GM23338 (cell line): ENCODE measurements at regions not wholly inside any gene's neighbourhood (a gene's known extent, or its start where the extent isn't known, plus 50 kb on each side); places are given as distances from the start of the nearest gene placed in this dataset.

Experiments
- ATAC-seq: fragments of 200-7000 bp; cut with Tn5 transposase; 3 replicates; pipeline ENCODE4 v1.9.1; 2020
- DNase-seq: peaks from one replicate; pipeline ENCODE4 v3.0.0-alpha.2; 2015; ENCODE audit warnings: low spot score
- H2AFZ ChIP-seq: fragments of 200-600 bp; sonication (generic); 2 replicates; pipeline ENCODE4 v1.8.0; 2016; ENCODE audit warnings: antibody characterized with exemption, mild to moderate bottlenecking, moderate library complexity
- H3F3A ChIP-seq: fragments of 200-600 bp; sonication (generic); replicated peaks from 2 replicates; pipeline ENCODE4 v1.8.0; 2017; ENCODE audit warnings: antibody characterized with exemption, mixed run types, low read depth
- H3K27ac ChIP-seq: fragments of 200-600 bp; sonication (generic); 2 replicates; pipeline ENCODE4 v1.6.1; 2016; ENCODE audit warnings: low read depth
- H3K27me3 ChIP-seq: fragments of 200-600 bp; sonication (generic); 2 replicates; pipeline ENCODE4 v1.8.0; 2016; ENCODE audit warnings: mild to moderate bottlenecking, mixed run types, moderate library complexity; ENCODE audit not compliant: insufficient read depth
- H3K36me3 ChIP-seq: fragments of 200-600 bp; sonication (generic); 2 replicates; pipeline ENCODE4 v1.8.0; 2016; ENCODE audit warnings: mild to moderate bottlenecking; ENCODE audit not compliant: insufficient read depth
- H3K4me1 ChIP-seq: fragments of 200-600 bp; sonication (generic); 2 replicates; pipeline ENCODE4 v1.8.0; 2016; ENCODE audit warnings: mild to moderate bottlenecking, moderate library complexity; ENCODE audit not compliant: insufficient read depth
- H3K4me2 ChIP-seq: fragments of 200-600 bp; sonication (generic); 2 replicates; pipeline ENCODE4 v1.7.1; 2017; ENCODE audit warnings: mixed run types
- H3K4me3 ChIP-seq: fragments of 200-600 bp; sonication (generic); 2 replicates; pipeline ENCODE4 v1.6.1; 2016; ENCODE audit warnings: mixed run types
- H3K79me2 ChIP-seq: fragments of 200-600 bp; sonication (generic); replicated peaks from 2 replicates; pipeline ENCODE4 v1.8.0; 2017; ENCODE audit warnings: mild to moderate bottlenecking; ENCODE audit not compliant: insufficient read depth
- H3K9me2 ChIP-seq: fragments of 200-600 bp; sonication (generic); 2 replicates; pipeline ENCODE4 v1.8.0; 2017; ENCODE audit not compliant: insufficient read depth
- H4K20me1 ChIP-seq: fragments of 200-600 bp; sonication (generic); replicated peaks from 2 replicates; pipeline ENCODE4 v1.8.0; 2017; ENCODE audit warnings: mild to moderate bottlenecking; ENCODE audit not compliant: insufficient read depth
- H3K27ac Mint-ChIP-seq: 2 replicates; pipeline ENCODE4 v1.8.0; 2020; ENCODE audit warnings: inconsistent platforms, mild to moderate bottlenecking, moderate library complexity, mixed read lengths
- H3K27me3 Mint-ChIP-seq: 3 replicates; pipeline ENCODE4 v1.8.0; 2022; ENCODE audit warnings: low read depth, mild to moderate bottlenecking, moderate library complexity, mixed read lengths, inconsistent platforms; ENCODE audit not compliant: insufficient read depth, poor library complexity
- H3K36me3 Mint-ChIP-seq: 3 replicates; pipeline ENCODE4 v1.8.0; 2021; ENCODE audit warnings: low read depth, mild to moderate bottlenecking, inconsistent platforms, moderate library complexity, mixed read lengths
- H3K4me1 Mint-ChIP-seq: 3 replicates; pipeline ENCODE4 v1.8.0; 2020; ENCODE audit warnings: mild to moderate bottlenecking, inconsistent platforms, mixed read lengths
- H3K4me3 Mint-ChIP-seq: 3 replicates; pipeline ENCODE4 v1.8.0; 2021; ENCODE audit warnings: moderate library complexity, mild to moderate bottlenecking, inconsistent platforms, mixed read lengths
- H3K9me3 Mint-ChIP-seq: 3 replicates; pipeline ENCODE4 v1.8.0; 2020; ENCODE audit warnings: moderate library complexity, mild to moderate bottlenecking, inconsistent platforms, mixed read lengths
- CREB1 ChIP-seq: fragments of 250-450 bp; sonication (Bioruptor Pico); IDR thresholded peaks from 2 replicates; pipeline ENCODE4 v1.5.0; 2020; ENCODE audit warnings: low read depth, mild to moderate bottlenecking, moderate library complexity
- NANOG ChIP-seq: IDR thresholded peaks from 2 replicates; pipeline ENCODE4 v1.6.1; 2016; ENCODE audit warnings: antibody characterized with exemption, borderline replicate concordance
- TF ChIP-seq, protein P1 (sequence below), 2 experiments: fragments of 200-600 bp in 1 of 2; sonication (generic) in 1 of 2; conservative IDR thresholded peaks; 2 replicates each; pipeline versions ENCODE4 v1.5.1 to v1.6.1; 2016 to 2017; ENCODE audit warnings: antibody characterized with exemption in 2 of 2, low read depth in 2 of 2, mild to moderate bottlenecking in 2 of 2, moderate library complexity in 1 of 2
- TF ChIP-seq, protein P2 (sequence below): fragments of 250-450 bp; sonication (Bioruptor Pico); IDR thresholded peaks from 2 replicates; pipeline ENCODE4 v1.5.0; 2020; ENCODE audit warnings: mild to moderate bottlenecking, moderate library complexity

DNA sequence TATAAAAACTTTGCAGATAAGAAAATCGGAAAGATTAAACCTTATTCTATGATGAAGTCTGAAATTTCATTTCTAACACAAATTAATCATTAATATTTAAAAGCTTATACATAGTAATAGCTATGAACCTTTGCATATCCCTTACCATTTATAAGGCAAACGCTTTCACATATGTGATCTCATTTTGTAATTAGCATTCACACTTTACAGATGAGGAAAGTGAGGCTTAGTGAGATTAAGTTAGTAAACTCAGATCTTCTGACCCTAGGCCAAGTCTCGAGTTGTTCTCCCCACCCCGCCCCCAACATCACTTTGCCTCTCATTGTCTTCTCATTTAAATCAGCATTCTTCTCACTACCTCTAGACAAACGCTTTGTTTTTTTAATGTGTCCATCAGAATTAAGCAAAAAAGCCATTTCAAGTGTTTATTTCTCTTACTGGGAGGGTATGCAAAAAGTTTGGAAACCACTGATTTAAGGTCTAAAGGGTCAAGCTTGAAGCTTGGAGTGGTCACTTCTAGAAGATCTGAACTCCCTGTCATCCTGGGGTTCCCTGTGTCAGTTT lies 172.9 kb upstream of the BCL6 start:
- Mint-ChIP-seq H3K4me3 (peak overlapping the region; percentile 46; the same call in 2 of the 3 replicates), H3K4me1 (peaks cover 56% of the 10 kb centered on the region), H3K27ac (0 out of 2 replicates have a peak overlapping the region, but pooled peaks have one; percentile 13), H3K27me3 (peaks cover 2% of the 10 kb centered on the region), H3K9me3 (no peaks in the 10 kb centered on the region; the same call in 2 of the 3 replicates), H3K36me3 (no peaks in the 10 kb centered on the region)
- no peak overlapping the region for H3K27ac ChIP-seq
- H3K4me3 ChIP-seq, result peak overlapping the region; percentile 12
- H2AFZ ChIP-seq, result no peak overlapping the region
- TF ChIP-seq CREB1 (CRISPR knock-in tag) (no peak), NANOG (peak; percentile 85)
- TF ChIP-seq, protein P1, sequence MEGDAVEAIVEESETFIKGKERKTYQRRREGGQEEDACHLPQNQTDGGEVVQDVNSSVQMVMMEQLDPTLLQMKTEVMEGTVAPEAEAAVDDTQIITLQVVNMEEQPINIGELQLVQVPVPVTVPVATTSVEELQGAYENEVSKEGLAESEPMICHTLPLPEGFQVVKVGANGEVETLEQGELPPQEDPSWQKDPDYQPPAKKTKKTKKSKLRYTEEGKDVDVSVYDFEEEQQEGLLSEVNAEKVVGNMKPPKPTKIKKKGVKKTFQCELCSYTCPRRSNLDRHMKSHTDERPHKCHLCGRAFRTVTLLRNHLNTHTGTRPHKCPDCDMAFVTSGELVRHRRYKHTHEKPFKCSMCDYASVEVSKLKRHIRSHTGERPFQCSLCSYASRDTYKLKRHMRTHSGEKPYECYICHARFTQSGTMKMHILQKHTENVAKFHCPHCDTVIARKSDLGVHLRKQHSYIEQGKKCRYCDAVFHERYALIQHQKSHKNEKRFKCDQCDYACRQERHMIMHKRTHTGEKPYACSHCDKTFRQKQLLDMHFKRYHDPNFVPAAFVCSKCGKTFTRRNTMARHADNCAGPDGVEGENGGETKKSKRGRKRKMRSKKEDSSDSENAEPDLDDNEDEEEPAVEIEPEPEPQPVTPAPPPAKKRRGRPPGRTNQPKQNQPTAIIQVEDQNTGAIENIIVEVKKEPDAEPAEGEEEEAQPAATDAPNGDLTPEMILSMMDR (conservative IDR thresholded peaks at IDR 0.05; ENCODE audit: low read depth in 2 of 2), result no peak
- TF ChIP-seq, protein P2, sequence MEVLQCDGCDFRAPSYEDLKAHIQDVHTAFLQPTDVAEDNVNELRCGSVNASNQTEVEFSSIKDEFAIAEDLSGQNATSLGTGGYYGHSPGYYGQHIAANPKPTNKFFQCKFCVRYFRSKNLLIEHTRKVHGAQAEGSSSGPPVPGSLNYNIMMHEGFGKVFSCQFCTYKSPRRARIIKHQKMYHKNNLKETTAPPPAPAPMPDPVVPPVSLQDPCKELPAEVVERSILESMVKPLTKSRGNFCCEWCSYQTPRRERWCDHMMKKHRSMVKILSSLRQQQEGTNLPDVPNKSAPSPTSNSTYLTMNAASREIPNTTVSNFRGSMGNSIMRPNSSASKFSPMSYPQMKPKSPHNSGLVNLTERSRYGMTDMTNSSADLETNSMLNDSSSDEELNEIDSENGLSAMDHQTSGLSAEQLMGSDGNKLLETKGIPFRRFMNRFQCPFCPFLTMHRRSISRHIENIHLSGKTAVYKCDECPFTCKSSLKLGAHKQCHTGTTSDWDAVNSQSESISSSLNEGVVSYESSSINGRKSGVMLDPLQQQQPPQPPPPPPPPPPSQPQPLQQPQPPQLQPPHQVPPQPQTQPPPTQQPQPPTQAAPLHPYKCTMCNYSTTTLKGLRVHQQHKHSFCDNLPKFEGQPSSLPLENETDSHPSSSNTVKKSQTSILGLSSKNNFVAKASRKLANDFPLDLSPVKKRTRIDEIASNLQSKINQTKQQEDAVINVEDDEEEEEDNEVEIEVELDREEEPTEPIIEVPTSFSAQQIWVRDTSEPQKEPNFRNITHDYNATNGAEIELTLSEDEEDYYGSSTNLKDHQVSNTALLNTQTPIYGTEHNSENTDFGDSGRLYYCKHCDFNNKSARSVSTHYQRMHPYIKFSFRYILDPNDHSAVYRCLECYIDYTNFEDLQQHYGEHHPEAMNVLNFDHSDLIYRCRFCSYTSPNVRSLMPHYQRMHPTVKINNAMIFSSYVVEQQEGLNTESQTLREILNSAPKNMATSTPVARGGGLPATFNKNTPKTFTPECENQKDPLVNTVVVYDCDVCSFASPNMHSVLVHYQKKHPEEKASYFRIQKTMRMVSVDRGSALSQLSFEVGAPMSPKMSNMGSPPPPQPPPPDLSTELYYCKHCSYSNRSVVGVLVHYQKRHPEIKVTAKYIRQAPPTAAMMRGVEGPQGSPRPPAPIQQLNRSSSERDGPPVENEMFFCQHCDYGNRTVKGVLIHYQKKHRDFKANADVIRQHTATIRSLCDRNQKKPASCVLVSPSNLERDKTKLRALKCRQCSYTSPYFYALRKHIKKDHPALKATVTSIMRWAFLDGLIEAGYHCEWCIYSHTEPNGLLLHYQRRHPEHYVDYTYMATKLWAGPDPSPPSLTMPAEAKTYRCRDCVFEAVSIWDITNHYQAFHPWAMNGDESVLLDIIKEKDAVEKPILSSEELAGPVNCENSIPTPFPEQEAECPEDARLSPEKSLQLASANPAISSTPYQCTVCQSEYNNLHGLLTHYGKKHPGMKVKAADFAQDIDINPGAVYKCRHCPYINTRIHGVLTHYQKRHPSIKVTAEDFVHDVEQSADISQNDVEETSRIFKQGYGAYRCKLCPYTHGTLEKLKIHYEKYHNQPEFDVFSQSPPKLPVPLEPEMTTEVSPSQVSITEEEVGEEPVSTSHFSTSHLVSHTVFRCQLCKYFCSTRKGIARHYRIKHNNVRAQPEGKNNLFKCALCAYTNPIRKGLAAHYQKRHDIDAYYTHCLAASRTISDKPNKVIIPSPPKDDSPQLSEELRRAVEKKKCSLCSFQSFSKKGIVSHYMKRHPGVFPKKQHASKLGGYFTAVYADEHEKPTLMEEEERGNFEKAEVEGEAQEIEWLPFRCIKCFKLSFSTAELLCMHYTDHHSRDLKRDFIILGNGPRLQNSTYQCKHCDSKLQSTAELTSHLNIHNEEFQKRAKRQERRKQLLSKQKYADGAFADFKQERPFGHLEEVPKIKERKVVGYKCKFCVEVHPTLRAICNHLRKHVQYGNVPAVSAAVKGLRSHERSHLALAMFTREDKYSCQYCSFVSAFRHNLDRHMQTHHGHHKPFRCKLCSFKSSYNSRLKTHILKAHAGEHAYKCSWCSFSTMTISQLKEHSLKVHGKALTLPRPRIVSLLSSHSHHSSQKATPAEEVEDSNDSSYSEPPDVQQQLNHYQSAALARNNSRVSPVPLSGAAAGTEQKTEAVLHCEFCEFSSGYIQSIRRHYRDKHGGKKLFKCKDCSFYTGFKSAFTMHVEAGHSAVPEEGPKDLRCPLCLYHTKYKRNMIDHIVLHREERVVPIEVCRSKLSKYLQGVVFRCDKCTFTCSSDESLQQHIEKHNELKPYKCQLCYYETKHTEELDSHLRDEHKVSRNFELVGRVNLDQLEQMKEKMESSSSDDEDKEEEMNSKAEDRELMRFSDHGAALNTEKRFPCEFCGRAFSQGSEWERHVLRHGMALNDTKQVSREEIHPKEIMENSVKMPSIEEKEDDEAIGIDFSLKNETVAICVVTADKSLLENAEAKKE, result no peak
- 0 out of 3 replicates have a peak, but pooled peaks have one; percentile 39 for ATAC-seq
- H3K27me3 ChIP-seq, result no peaks in the 10 kb centered on the region
- H3K4me1 ChIP-seq, result peaks cover 55% of the 10 kb centered on the region
- peak; percentile 22 for DNase-seq
- H3K79me2 ChIP-seq, result no peaks in the 10 kb centered on the region
- H3K4me2 ChIP-seq, result peak overlapping the region; percentile 66
- H4K20me1 ChIP-seq, result no peaks in the 10 kb centered on the region
- H3K9me2 ChIP-seq, result 0 out of 2 replicates have a peak, but pooled peaks cover 13% of the 10 kb centered on the region
- no peaks in the 10 kb centered on the region for H3K36me3 ChIP-seq
- H3F3A ChIP-seq, result no peaks in the 10 kb centered on the region
